ENCODE measurements at regions not wholly inside any gene's neighbourhood (a gene's known extent, or its start where the extent isn't known, plus 50 kb on each side); places are given as distances from the start of the nearest gene placed in this dataset.

DNA sequence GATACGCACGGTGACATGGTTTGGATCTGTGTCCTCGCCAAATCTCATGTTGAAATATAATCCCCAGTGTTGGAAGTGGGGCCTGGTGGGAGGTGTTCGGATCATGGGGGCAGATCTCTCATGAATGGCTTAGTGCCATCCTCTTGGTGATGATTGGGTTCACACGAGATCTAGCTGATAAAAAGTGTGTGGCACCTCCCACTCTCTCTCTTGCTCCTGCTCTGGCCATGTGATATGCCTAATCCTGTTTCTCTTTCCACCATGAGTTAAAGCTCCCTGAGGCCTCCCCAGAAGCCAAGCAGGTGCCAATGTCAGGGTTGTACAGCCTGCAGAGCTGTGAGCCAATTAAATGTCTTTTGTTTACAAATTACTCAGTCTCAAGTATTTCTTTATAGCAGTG lies 303.1 kb upstream of the PLET1 start:
- TF ChIP-seq FOXP2 (optimal IDR thresholded peaks at IDR 0.05; ENCODE audit: borderline replicate concordance, extremely low read depth, extremely low read length, insufficient read depth) (no peak), TAF1 (IDR thresholded peaks at IDR 0.05; ENCODE audit: borderline replicate concordance, insufficient read depth, low read length) (no peak), POLR2AphosphoS5 (IDR thresholded peaks at IDR 0.05; ENCODE audit: low read depth, low read length) (no peak), SIN3A (IDR thresholded peaks at IDR 0.05; ENCODE audit: borderline replicate concordance, insufficient read depth, low read length) (no peak)
- TF ChIP-seq, protein P1, sequence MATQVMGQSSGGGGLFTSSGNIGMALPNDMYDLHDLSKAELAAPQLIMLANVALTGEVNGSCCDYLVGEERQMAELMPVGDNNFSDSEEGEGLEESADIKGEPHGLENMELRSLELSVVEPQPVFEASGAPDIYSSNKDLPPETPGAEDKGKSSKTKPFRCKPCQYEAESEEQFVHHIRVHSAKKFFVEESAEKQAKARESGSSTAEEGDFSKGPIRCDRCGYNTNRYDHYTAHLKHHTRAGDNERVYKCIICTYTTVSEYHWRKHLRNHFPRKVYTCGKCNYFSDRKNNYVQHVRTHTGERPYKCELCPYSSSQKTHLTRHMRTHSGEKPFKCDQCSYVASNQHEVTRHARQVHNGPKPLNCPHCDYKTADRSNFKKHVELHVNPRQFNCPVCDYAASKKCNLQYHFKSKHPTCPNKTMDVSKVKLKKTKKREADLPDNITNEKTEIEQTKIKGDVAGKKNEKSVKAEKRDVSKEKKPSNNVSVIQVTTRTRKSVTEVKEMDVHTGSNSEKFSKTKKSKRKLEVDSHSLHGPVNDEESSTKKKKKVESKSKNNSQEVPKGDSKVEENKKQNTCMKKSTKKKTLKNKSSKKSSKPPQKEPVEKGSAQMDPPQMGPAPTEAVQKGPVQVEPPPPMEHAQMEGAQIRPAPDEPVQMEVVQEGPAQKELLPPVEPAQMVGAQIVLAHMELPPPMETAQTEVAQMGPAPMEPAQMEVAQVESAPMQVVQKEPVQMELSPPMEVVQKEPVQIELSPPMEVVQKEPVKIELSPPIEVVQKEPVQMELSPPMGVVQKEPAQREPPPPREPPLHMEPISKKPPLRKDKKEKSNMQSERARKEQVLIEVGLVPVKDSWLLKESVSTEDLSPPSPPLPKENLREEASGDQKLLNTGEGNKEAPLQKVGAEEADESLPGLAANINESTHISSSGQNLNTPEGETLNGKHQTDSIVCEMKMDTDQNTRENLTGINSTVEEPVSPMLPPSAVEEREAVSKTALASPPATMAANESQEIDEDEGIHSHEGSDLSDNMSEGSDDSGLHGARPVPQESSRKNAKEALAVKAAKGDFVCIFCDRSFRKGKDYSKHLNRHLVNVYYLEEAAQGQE (IDR thresholded peaks at IDR 0.05; ENCODE audit: insufficient read depth in 1 of 2, low read depth in 2 of 2, low read length in 2 of 2): no peak

DNA sequence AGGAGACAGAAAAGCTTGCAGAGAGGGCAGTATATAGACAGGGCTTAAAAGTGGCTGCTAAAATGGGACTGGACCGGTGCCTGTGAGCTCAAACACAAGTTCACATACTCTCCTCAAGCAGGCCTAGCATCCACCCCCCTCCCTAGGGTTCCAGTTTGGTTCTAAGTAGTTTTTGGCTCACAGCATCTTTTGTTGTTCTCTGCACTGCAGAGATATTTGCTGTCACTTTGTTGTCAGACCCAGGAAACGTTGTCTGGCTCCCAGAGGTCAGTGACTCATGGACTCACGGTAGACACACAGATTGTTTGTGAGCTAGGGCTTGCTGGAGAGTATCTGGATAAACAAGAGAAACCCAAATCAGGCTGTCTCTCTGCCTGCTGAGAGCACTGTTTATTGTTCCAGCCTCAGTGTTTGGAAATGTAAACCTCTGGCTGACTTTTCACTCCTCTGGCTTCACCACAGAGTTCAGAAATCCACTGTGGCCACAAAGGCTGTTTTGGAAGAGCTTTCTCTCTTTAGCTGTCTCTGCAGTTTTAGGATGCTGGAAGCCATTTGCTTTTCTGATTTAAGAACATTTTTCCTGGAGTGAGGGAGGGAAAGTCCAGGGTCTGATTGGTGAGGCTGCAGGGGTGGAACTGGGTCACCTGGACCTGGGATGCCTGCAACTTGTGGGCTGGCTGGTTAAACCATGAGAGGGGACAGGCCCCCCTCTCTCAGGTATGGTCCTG lies 303.7 kb upstream of the PLET1 start:
- TF ChIP-seq, protein P1 (IDR thresholded peaks at IDR 0.05; ENCODE audit: insufficient read depth in 1 of 2, low read depth in 2 of 2, low read length in 2 of 2): no peak
- TF ChIP-seq FOXP2 (optimal IDR thresholded peaks at IDR 0.05; ENCODE audit: borderline replicate concordance, extremely low read depth, extremely low read length, insufficient read depth): no peak
- no peak for TF ChIP-seq TAF1 (IDR thresholded peaks at IDR 0.05; ENCODE audit: borderline replicate concordance, insufficient read depth, low read length)
- TF ChIP-seq SIN3A (IDR thresholded peaks at IDR 0.05; ENCODE audit: borderline replicate concordance, insufficient read depth, low read length): no peak
- no peak for TF ChIP-seq POLR2AphosphoS5 (IDR thresholded peaks at IDR 0.05; ENCODE audit: low read depth, low read length)

DNA sequence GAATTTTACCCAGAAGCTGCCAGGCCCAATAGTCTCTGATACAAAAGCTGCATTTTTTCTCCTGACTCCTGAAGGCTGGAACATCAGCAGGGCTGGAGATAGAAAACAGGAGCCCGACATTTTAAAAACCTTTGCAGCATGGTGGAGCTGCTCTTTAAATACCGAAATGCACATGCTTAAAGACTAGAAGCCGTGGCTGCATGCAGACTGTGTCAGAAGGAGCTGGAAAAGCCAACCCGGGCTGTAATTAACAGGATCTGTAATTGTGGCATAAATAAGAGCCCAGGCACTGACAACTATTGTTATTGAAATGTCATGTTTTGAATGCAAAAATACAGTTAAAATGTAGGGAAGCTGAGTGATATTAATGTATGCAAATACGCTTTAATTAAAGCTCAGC lies 304.9 kb upstream of the PLET1 start:
- TF ChIP-seq FOXP2 (optimal IDR thresholded peaks at IDR 0.05; ENCODE audit: borderline replicate concordance, extremely low read depth, extremely low read length, insufficient read depth): no peak
- TF ChIP-seq TAF1 (IDR thresholded peaks at IDR 0.05; ENCODE audit: borderline replicate concordance, insufficient read depth, low read length): no peak
- no peak for TF ChIP-seq POLR2AphosphoS5 (IDR thresholded peaks at IDR 0.05; ENCODE audit: low read depth, low read length)
- TF ChIP-seq SIN3A (IDR thresholded peaks at IDR 0.05; ENCODE audit: borderline replicate concordance, insufficient read depth, low read length): no peak
- TF ChIP-seq, protein P1 (IDR thresholded peaks at IDR 0.05; ENCODE audit: insufficient read depth in 1 of 2, low read depth in 2 of 2, low read length in 2 of 2): no peak

DNA sequence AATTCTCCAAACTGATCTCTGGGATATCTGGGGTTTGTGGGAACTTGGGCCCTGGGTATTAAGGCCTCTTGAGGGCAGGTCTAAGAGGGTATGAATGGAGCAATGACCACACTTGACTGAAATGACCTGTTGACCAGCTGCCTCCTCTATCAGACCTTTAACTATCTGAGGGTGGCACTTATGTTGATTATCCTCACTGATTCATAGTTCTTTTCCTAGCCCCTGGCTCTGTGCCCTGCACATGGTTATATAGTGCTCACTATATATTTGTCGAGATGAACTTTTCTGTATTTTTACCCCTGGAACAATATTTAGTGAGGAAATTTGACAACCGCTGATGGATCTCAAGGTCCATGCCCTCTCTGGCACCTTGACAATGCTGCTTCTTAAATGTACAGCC lies 305.5 kb upstream of the PLET1 start:
- TF ChIP-seq, protein P1 (IDR thresholded peaks at IDR 0.05; ENCODE audit: insufficient read depth in 1 of 2, low read depth in 2 of 2, low read length in 2 of 2): no peak
- no peak for TF ChIP-seq SIN3A (IDR thresholded peaks at IDR 0.05; ENCODE audit: borderline replicate concordance, insufficient read depth, low read length)
- no peak for TF ChIP-seq POLR2AphosphoS5 (IDR thresholded peaks at IDR 0.05; ENCODE audit: low read depth, low read length)
- TF ChIP-seq TAF1 (IDR thresholded peaks at IDR 0.05; ENCODE audit: borderline replicate concordance, insufficient read depth, low read length): no peak
